CD4-positive, alpha-beta memory T cell (primary cell): ENCODE measurements at regions not wholly inside any gene's neighbourhood (a gene's known extent, or its start where the extent isn't known, plus 50 kb on each side); places are given as distances from the start of the nearest gene placed in this dataset.

Experiments used
- CTCF ChIA-PET: fragments of 350-600 bp; sonication (Branson Sonifier 250); formaldehyde crosslinking; loops from one replicate; lab custom pipeline; 2021; ENCODE audit warnings: inconsistent platforms; ENCODE audit not compliant: partially characterized antibody; lab: Charles Lee
- POLR2A ChIA-PET: fragments of 350-600 bp; sonication (Branson Sonifier 250); formaldehyde crosslinking; loops from one replicate; lab custom pipeline; 2021; ENCODE audit not compliant: partially characterized antibody; lab: Charles Lee
- DNase-seq, 5 donors: peaks; one replicate each; pipeline versions ENCODE4 v3.0.0 to v3.0.0-alpha.2; 2020 to 2022; ENCODE audit warnings: mixed read lengths in 1 of 5
- H3K27ac ChIP-seq: one replicate; pipeline ENCODE4 v1.7.0; 2013; ENCODE audit warnings: low read depth, low read length
- H3K27me3 ChIP-seq: 2 replicates; pipeline ENCODE4 v1.7.0; 2013; ENCODE audit warnings: mild to moderate bottlenecking, low read length, moderate library complexity; ENCODE audit not compliant: insufficient read depth
- H3K36me3 ChIP-seq: 2 replicates; pipeline ENCODE4 v1.7.0; 2013; ENCODE audit warnings: mild to moderate bottlenecking, low read length, moderate library complexity; ENCODE audit not compliant: insufficient read depth
- H3K4me1 ChIP-seq: 2 replicates; pipeline ENCODE4 v1.7.0; 2013; ENCODE audit warnings: mild to moderate bottlenecking, low read length, moderate library complexity; ENCODE audit not compliant: insufficient read depth
- H3K4me3 ChIP-seq, 2 donors: one replicate each; pipeline ENCODE4 v1.7.0; 2013; ENCODE audit warnings: low read length in 2 of 2, mild to moderate bottlenecking in 1 of 2
- H3K9me3 ChIP-seq, 2 donors: one replicate each; pipeline ENCODE4 v1.7.0; 2013; ENCODE audit warnings: low read length in 2 of 2, control low read depth in 1 of 2; ENCODE audit not compliant: control insufficient read depth in 1 of 2
- H3K27ac Mint-ChIP-seq, 7 donors: one replicate each; pipeline ENCODE4 v1.8.0; 2020 to 2021; ENCODE audit warnings: mixed read lengths in 7 of 7, mild to moderate bottlenecking in 6 of 7, inconsistent platforms in 3 of 7, moderate library complexity in 3 of 7
- H3K27me3 Mint-ChIP-seq, 2 donors: one replicate each; pipeline ENCODE4 v1.8.0; 2020 to 2021; ENCODE audit warnings: mixed read lengths in 2 of 2
- H3K36me3 Mint-ChIP-seq, 2 donors: one replicate each; pipeline ENCODE4 v1.8.0; 2020 to 2021; ENCODE audit warnings: mixed read lengths in 2 of 2, inconsistent platforms in 1 of 2, mild to moderate bottlenecking in 1 of 2
- H3K4me1 Mint-ChIP-seq, 4 donors: one replicate each; pipeline ENCODE4 v1.8.0; 2020 to 2021; ENCODE audit warnings: mixed read lengths in 4 of 4, mild to moderate bottlenecking in 1 of 4
- H3K4me3 Mint-ChIP-seq, 8 donors: one replicate each; pipeline ENCODE4 v1.8.0; 2020 to 2021; ENCODE audit warnings: mixed read lengths in 8 of 8, mild to moderate bottlenecking in 7 of 8, moderate library complexity in 6 of 8, inconsistent platforms in 3 of 8
- H3K9me3 Mint-ChIP-seq, 8 donors: one replicate each; pipeline ENCODE4 v1.8.0; 2020 to 2021; ENCODE audit warnings: mixed read lengths in 8 of 8, mild to moderate bottlenecking in 5 of 8, inconsistent platforms in 3 of 8, moderate library complexity in 1 of 8
- intact Hi-C: fragments of 100-400 bp; cut with micrococcal nuclease; formaldehyde crosslinking; loops from one replicate; pipeline ENCODE4 v1.15.1; 2023

DNA sequence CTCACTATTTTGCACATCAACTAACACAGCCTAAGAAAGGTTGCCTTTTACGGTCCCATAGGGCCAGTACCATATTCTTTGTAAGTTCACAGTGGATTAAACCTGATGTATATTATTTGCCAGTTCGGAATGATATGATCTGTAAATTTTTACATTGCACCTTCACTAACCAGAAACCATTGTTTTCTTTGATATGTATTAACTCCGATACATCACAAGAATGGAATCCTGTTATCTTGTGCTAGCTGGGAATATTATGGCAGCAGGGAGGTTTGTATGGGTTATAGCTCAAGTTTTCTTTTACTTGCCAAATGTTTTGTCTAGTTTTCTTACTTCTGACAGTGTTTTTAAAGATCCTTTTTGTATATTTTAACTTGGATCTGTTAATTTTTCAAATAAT lies 51.4 kb upstream of the S1PR1 start:
- Mint-ChIP-seq H3K27me3 (no peaks in the 10 kb centered on the region), H3K4me1 (peaks cover 6 to 26% (median 14%) of the 10 kb centered on the region in 4 donors), H3K27ac (no peak overlapping the region), H3K4me3 (no peak overlapping the region), H3K9me3 (peaks cover 0 to 2% (median 0%) of the 10 kb centered on the region in 8 donors), H3K36me3 (no peaks in the 10 kb centered on the region)
- H3K27me3 ChIP-seq = no peaks in the 10 kb centered on the region
- CTCF ChIA-PET = no interaction called here
- POLR2A ChIA-PET = no interaction called here
- no peak overlapping the region for H3K4me3 ChIP-seq
- no peaks in the 10 kb centered on the region for H3K9me3 ChIP-seq
- no peak overlapping the region for H3K27ac ChIP-seq
- no peaks in the 10 kb centered on the region for H3K4me1 ChIP-seq
- no peak for DNase-seq
- intact Hi-C loops = no loop called here
- H3K36me3 ChIP-seq = no peaks in the 10 kb centered on the region

DNA sequence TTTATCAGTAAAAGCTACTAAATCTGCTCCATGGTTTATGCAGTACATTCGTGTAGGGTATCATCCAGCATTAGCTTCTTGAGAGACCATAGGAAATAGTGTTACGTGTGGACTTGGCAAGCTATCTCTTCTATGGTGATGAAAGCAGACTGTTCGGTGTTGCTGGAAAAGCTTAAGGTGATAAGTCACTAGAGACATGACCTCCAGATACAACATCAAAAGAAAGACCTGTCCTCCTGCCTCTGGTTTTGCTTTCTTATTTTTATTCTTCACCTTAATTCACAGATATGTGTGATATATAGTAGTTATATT lies 53.5 kb upstream of the S1PR1 start:
- H3K4me1 Mint-ChIP-seq = peaks cover 24 to 40% (median 28%) of the 10 kb centered on the region in 4 donors
- H3K4me1 ChIP-seq = peaks cover 19% of the 10 kb centered on the region
- no peaks in the 10 kb centered on the region for H3K36me3 Mint-ChIP-seq
- H3K9me3 Mint-ChIP-seq = peaks cover 0 to 2% (median 0%) of the 10 kb centered on the region in 8 donors
- H3K36me3 ChIP-seq = no peaks in the 10 kb centered on the region
- no peak for DNase-seq
- H3K27ac ChIP-seq = no peak overlapping the region
- H3K4me3 ChIP-seq = no peak overlapping the region
- no peaks in the 10 kb centered on the region for H3K27me3 Mint-ChIP-seq
- no peak overlapping the region for H3K27ac Mint-ChIP-seq
- CTCF ChIA-PET = no interaction called here
- POLR2A ChIA-PET = no interaction called here
- intact Hi-C loops = no loop called here
- H3K27me3 ChIP-seq = no peaks in the 10 kb centered on the region
- no peaks in the 10 kb centered on the region for H3K9me3 ChIP-seq
- H3K4me3 Mint-ChIP-seq = no peak overlapping the region

DNA sequence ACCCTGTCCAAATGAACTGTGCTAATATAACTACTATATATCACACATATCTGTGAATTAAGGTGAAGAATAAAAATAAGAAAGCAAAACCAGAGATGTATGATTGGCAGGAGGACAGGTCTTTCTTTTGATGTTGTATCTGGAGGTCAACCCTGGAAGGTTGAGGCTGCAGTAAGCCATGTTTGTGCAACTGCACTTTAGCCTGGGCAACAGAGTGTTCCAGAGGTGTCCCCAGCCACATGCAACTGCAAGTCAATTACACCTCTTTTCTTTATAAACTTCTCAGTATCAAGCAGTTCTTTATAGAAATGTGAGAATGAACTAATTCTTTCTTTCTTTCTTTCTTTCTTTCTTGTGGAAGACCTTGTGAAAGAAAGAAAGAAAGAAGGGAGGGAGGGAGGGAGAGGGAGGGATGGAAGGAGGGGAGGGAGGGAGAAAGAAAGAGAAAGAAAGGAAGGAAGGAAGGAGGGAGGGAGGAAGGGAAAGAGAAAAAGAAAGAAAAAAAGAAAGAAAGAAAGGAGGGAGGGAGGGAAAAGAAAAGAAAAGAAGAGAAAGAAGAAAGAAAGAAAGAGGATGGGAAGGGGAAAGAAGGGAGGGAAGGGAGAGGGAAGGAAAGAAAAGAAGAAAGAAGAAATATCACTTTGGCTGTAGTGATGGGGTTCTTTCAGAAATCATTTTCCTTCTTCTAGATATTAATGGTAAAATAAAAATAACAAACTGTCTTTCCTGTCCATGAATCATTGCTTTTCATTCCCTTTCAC lies 54.0 kb upstream of the S1PR1 start:
- POLR2A ChIA-PET = no interaction called here
- Histone ChIP-seq H3K36me3 (no peaks in the 10 kb centered on the region), H3K9me3 (no peaks in the 10 kb centered on the region), H3K27me3 (no peaks in the 10 kb centered on the region), H3K27ac (no peak overlapping the region), H3K4me1 (peaks cover 23% of the 10 kb centered on the region), H3K4me3 (no peak overlapping the region)
- intact Hi-C loops = no loop called here
- Mint-ChIP-seq H3K9me3 (peaks cover 0 to 2% (median 0%) of the 10 kb centered on the region in 8 donors), H3K27ac (no peak overlapping the region), H3K27me3 (no peaks in the 10 kb centered on the region), H3K36me3 (no peaks in the 10 kb centered on the region), H3K4me1 (peaks cover 26 to 42% (median 29%) of the 10 kb centered on the region in 4 donors), H3K4me3 (no peak overlapping the region)
- DNase-seq = no peak
- CTCF ChIA-PET = no interaction called here

DNA sequence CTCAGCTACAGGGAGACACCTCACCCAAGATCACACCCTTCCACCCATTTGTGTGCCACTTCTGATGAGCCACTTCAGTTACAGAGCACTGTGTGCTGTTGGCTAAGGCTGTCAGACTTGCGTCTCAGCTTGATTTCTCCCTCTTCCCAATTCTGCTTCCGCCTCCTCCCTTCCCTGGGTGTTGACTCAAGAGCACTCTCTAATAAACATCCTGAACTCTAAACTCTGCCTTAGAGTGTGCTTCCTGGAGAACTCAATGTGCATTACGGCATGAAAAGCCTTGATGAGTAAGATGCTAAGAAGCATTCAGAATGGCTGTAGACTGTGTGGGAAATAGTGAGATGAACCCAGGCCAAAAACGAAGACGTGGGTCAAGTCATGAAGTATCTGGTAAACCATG lies 54.9 kb upstream of the S1PR1 start:
- no peak for DNase-seq
- H3K4me3 Mint-ChIP-seq = no peak overlapping the region
- Histone ChIP-seq H3K4me3 (no peak overlapping the region), H3K27me3 (no peaks in the 10 kb centered on the region), H3K27ac (no peak overlapping the region), H3K36me3 (no peaks in the 10 kb centered on the region), H3K4me1 (peaks cover 23% of the 10 kb centered on the region), H3K9me3 (no peaks in the 10 kb centered on the region)
- ChIA-PET POLR2A (interaction anchor here (1.4 kb wide), 1 partner anchor 54 kb away, joined by 5 read pairs; no protein-coding TSS in a partner anchor), CTCF (no interaction called here)
- peaks cover 0 to 2% (median 0%) of the 10 kb centered on the region in 8 donors for H3K9me3 Mint-ChIP-seq
- H3K27ac Mint-ChIP-seq = peak overlapping the region in 4 of 7 donors; percentile 17 to 36 (median 28)
- H3K4me1 Mint-ChIP-seq = peaks cover 23 to 43% (median 26%) of the 10 kb centered on the region in 4 donors
- H3K27me3 Mint-ChIP-seq = no peaks in the 10 kb centered on the region
- intact Hi-C loops = no loop called here
- no peaks in the 10 kb centered on the region for H3K36me3 Mint-ChIP-seq

DNA sequence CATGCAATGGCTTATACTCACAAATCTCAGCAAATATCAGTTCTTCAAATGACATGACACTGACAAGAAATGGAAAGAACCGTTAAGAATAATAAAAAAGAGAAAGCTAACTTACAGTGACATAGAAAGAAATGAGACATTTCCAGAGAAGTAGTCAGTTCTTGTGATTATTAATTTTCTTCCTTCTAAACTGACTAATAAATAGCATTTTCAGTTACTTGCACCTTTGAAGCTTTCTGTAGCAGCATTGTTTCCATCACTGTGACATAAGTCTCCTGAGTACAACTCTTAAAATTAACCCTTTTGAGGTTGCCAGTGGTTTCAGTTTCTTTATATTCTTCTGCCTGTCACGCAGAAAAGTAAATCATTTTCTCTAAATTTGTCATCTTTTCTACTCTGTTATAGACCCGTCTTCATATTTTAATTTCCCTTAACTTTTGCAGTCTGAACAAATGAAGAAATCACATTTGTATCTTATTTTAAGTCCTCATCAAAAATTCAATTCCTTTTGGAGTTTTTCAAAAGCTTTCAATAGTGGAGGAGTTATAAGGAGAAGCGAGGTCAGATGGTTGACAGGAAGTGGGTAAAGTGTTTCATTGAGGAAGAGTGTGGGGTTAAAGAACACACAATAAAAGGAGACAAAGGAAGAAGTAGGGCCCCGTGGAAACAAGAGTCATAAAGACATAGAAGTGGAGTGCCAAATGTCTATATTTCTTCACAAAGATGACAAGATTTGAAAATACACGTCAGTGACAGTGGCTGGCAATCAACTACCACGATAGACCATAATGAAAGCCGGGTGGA lies 57.9 kb upstream of the S1PR1 start:
- DNase-seq = peak; percentile 20 to 42 (median 26)
- intact Hi-C loops = loop anchor here (2.0 to 5.0 kb wide), 3 partner anchors 56 to 152 kb away; partner anchors contain the start of gene DPH5
- no peaks in the 10 kb centered on the region for H3K36me3 ChIP-seq
- Mint-ChIP-seq H3K27me3 (no peaks in the 10 kb centered on the region), H3K36me3 (no peaks in the 10 kb centered on the region), H3K4me1 (peaks cover 20 to 45% (median 24%) of the 10 kb centered on the region in 4 donors), H3K4me3 (peak overlapping the region; percentile 54 to 84 (median 75)), H3K9me3 (peaks cover 0 to 2% (median 0%) of the 10 kb centered on the region in 8 donors), H3K27ac (peak overlapping the region; percentile 84 to 97 (median 86))
- H3K4me3 ChIP-seq = peak overlapping the region in 1 of 2 donors; percentile 18
- no peaks in the 10 kb centered on the region for H3K9me3 ChIP-seq
- ChIA-PET CTCF (interaction anchor here (1.4 to 2.1 kb wide), 3 partner anchors 60 to 179 kb away, joined by 3 to 6 read pairs (median 5); no protein-coding TSS in a partner anchor), POLR2A (interaction anchor here (0.9 to 1.7 kb wide), 4 partner anchors 8 to 67 kb away, joined by 3 to 14 read pairs (median 6); partner anchors contain the start of gene S1PR1)
- H3K4me1 ChIP-seq = peaks cover 23% of the 10 kb centered on the region
- H3K27me3 ChIP-seq = no peaks in the 10 kb centered on the region
- H3K27ac ChIP-seq = peak overlapping the region; percentile 7

DNA sequence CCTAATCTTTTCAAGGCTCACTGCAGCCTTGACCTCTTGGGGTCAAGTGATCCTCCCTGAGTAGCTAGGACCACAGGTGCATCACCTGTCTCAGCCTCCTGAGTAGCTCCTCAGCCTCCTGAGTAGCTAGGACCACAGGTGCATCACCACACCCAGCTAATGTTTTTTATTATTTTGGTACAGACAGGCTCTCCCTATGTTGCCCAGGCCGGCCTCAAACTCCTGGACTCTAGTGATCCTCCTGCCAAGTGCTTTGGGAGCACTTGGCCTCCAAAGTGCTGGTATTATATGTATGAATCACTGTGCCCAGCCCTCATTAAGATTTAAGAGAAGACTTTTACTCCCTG lies 58.5 kb upstream of the S1PR1 start:
- Histone ChIP-seq H3K27me3 (no peaks in the 10 kb centered on the region), H3K4me1 (peaks cover 23% of the 10 kb centered on the region), H3K36me3 (no peaks in the 10 kb centered on the region), H3K9me3 (no peaks in the 10 kb centered on the region), H3K4me3 (no peak overlapping the region), H3K27ac (peak overlapping the region; percentile 7)
- Mint-ChIP-seq H3K4me3 (peak overlapping the region in 6 of 8 donors; percentile 69 to 84 (median 76)), H3K36me3 (no peaks in the 10 kb centered on the region), H3K4me1 (peaks cover 20 to 43% (median 24%) of the 10 kb centered on the region in 4 donors), H3K9me3 (peaks cover 0 to 2% (median 0%) of the 10 kb centered on the region in 8 donors), H3K27me3 (no peaks in the 10 kb centered on the region), H3K27ac (peak overlapping the region; percentile 29 to 88 (median 85))
- ChIA-PET POLR2A (interaction anchor here (0.5 to 1.7 kb wide), 7 partner anchors 9 to 116 kb away, joined by 3 to 14 read pairs (median 4); partner anchors contain the start of gene S1PR1), CTCF (interaction anchor here (1.4 to 2.1 kb wide), 3 partner anchors 60 to 179 kb away, joined by 3 to 6 read pairs (median 5); no protein-coding TSS in a partner anchor)
- no peak for DNase-seq
- intact Hi-C loops = loop anchor here (2.0 to 5.0 kb wide), 3 partner anchors 56 to 151 kb away; partner anchors contain the start of gene DPH5

DNA sequence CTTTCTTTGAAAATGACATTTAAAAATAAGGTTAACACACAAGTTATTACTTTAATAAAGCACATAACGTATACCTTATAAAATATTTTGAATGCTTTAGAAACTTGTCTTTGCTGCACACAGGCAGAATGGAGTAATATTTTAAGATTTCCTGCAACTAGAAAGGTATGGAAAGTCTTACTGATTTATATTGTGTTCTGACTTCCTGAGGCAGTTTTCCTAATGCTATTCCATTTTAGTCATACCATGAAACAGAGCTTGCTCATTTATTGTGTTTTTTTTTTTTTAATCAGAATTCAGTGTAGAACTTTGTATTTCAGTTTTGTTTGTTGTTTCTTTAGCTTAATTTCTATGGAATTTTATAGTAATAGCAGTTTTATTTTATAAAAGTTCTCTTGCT lies 60.9 kb upstream of the S1PR1 start:
- Mint-ChIP-seq H3K27me3 (no peaks in the 10 kb centered on the region), H3K4me1 (peaks cover 18 to 30% (median 20%) of the 10 kb centered on the region in 4 donors), H3K36me3 (no peaks in the 10 kb centered on the region), H3K9me3 (no peaks in the 10 kb centered on the region), H3K27ac (peak overlapping the region in 2 of 7 donors; percentile 1 to 13), H3K4me3 (no peak overlapping the region)
- Histone ChIP-seq H3K36me3 (no peaks in the 10 kb centered on the region), H3K27me3 (no peaks in the 10 kb centered on the region), H3K4me3 (no peak overlapping the region), H3K4me1 (peaks cover 23% of the 10 kb centered on the region), H3K9me3 (no peaks in the 10 kb centered on the region), H3K27ac (no peak overlapping the region)
- no peak for DNase-seq
- intact Hi-C loops = loop anchor here (5.0 kb wide), 1 partner anchor 149 kb away; the partner anchor contains the start of gene DPH5
- ChIA-PET POLR2A (interaction anchor here (1.4 kb wide), 1 partner anchor 60 kb away, joined by 3 read pairs; no protein-coding TSS in a partner anchor), CTCF (no interaction called here)
